ENCODE measurements at regions not wholly inside any gene's neighbourhood (a gene's known extent, or its start where the extent isn't known, plus 50 kb on each side); places are given as distances from the start of the nearest gene placed in this dataset.

DNA sequence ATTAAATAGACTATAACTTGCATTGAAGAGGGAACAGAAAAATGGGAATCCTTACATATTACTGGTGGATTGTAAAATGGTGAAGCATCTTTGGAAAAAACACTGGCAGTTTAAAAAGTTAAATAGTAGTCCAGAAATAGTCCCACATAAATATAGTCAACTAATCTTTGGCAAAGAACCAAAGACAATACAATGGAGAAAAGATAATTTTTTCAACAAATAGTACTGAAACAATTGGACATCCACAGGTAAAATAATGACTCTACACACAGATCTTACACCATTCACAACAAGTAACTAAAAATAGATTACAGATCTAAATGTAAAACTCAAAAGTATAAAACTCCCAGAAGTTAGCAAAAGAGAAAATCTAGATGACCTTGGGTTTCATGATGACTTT is 259.1 kb upstream of the CEP162 start:
- ChIA-PET CTCF (no interaction called here), POLR2A (no interaction called here)
- TF ChIP-seq ZNF384 (IDR thresholded peaks at IDR 0.05) (no peak), ELF4 (IDR thresholded peaks at IDR 0.05) (no peak), CTBP1 (IDR thresholded peaks at IDR 0.05; ENCODE audit: borderline replicate concordance) (no peak), TARDBP (IDR thresholded peaks at IDR 0.05) (no peak), SP1 (IDR thresholded peaks at IDR 0.05) (no peak), FOXA1 (IDR thresholded peaks at IDR 0.05) (no peak), FOXK2 (IDR thresholded peaks at IDR 0.05) (no peak), HDGF (IDR thresholded peaks at IDR 0.05; ENCODE audit: borderline replicate concordance) (no peak)
- TF ChIP-seq, protein P1, sequence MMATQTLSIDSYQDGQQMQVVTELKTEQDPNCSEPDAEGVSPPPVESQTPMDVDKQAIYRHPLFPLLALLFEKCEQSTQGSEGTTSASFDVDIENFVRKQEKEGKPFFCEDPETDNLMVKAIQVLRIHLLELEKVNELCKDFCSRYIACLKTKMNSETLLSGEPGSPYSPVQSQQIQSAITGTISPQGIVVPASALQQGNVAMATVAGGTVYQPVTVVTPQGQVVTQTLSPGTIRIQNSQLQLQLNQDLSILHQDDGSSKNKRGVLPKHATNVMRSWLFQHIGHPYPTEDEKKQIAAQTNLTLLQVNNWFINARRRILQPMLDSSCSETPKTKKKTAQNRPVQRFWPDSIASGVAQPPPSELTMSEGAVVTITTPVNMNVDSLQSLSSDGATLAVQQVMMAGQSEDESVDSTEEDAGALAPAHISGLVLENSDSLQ (IDR thresholded peaks at IDR 0.05), result no peak
- DNase-seq (ENCODE audit: extremely low spot score), result no peak

DNA sequence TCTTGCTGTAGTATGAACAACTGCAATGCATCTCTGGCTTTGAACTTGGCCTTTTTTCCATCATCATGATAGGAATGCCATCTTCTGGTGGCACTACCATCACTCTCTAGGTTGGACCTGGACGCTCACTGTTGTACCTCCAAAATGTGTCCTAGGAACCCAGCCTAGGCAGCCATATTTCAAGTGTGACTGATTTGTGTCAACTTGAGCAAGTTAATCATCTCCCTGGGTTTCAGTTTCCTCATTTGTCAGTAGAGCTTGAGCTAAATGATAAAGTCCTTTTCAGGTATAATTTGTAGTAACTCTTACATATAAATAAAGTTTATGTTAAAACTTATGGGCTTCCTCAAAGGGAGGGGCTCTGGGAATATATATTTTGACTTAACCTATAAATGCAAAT is 241.7 kb upstream of the CEP162 start:
- DNase-seq (ENCODE audit: extremely low spot score), result no peak
- TF ChIP-seq ARNT (IDR thresholded peaks at IDR 0.05) (no peak), SUZ12 (IDR thresholded peaks at IDR 0.05) (no peak), LEF1 (IDR thresholded peaks at IDR 0.05; ENCODE audit: borderline replicate concordance) (no peak), CTBP1 (IDR thresholded peaks at IDR 0.05; ENCODE audit: borderline replicate concordance) (no peak), BHLHE40 (IDR thresholded peaks at IDR 0.05; ENCODE audit: borderline replicate concordance) (no peak), HDGF (IDR thresholded peaks at IDR 0.05; ENCODE audit: borderline replicate concordance) (no peak), FOXM1 (IDR thresholded peaks at IDR 0.05; ENCODE audit: borderline replicate concordance) (no peak), FOXK2 (IDR thresholded peaks at IDR 0.05) (no peak), FOXA1 (IDR thresholded peaks at IDR 0.05) (no peak)
- TF ChIP-seq, protein P1 (IDR thresholded peaks at IDR 0.05), result no peak
- ChIA-PET POLR2A (no interaction called here), CTCF (no interaction called here)

DNA sequence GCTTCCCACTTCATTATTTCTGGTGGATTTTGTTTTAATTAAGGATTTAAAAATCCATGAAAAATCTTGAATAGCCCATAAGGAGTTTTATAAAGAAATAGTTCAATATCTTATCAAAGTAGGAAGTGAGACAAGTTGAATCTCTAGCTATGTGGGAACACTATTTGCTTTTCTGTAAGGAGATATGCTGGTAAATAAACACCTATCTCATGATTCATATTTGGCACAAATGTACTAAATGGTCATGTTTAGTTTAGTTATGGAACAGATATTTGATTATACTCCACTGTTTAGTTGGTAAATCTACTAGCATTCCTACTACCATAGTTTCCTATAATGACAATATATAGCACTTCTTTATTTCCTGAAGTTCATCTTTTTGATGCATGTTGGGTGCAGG is 239.9 kb upstream of the CEP162 start:
- CTCF ChIA-PET, result no interaction called here
- POLR2A ChIA-PET, result no interaction called here
- no peak for DNase-seq (ENCODE audit: extremely low spot score)
- TF ChIP-seq HDGF (IDR thresholded peaks at IDR 0.05; ENCODE audit: borderline replicate concordance), result no peak
- no peak for TF ChIP-seq L3MBTL2 (conservative IDR thresholded peaks at IDR 0.05)
- TF ChIP-seq SUZ12 (IDR thresholded peaks at IDR 0.05), result no peak
- TF ChIP-seq LEF1 (IDR thresholded peaks at IDR 0.05; ENCODE audit: borderline replicate concordance), result no peak
- TF ChIP-seq, protein P1 (IDR thresholded peaks at IDR 0.05), result no peak
- no peak for TF ChIP-seq SP1 (IDR thresholded peaks at IDR 0.05)
- no peak for TF ChIP-seq ARNT (IDR thresholded peaks at IDR 0.05)
- TF ChIP-seq CTBP1 (IDR thresholded peaks at IDR 0.05; ENCODE audit: borderline replicate concordance), result no peak
- TF ChIP-seq TARDBP (IDR thresholded peaks at IDR 0.05), result no peak
- no peak for TF ChIP-seq ZNF384 (IDR thresholded peaks at IDR 0.05)
- no peak for TF ChIP-seq FOXK2 (IDR thresholded peaks at IDR 0.05)
- no peak for TF ChIP-seq FOXM1 (IDR thresholded peaks at IDR 0.05; ENCODE audit: borderline replicate concordance)
- TF ChIP-seq NFRKB (IDR thresholded peaks at IDR 0.05), result no peak
- TF ChIP-seq BHLHE40 (IDR thresholded peaks at IDR 0.05; ENCODE audit: borderline replicate concordance), result no peak

DNA sequence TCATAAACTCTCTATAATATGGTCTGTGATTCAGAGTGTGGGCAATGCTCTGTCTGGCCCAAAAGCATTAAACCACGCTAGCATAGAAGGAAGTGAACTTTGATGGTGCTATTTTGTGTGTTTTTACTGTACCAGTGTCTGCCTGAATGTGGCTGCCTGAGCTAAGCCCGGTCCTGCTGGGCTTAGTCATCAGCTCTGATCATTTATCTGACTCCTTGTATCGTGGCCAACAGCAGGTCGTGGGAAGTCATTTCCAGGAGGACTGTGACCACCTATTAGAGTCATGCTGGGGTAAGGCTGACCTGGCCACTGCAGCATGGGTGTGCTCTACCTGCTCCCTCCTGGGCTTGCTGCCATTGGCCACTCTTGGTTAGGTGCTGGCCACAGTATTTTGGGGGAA is 239.1 kb upstream of the CEP162 start:
- no peak for TF ChIP-seq TARDBP (IDR thresholded peaks at IDR 0.05)
- no peak for TF ChIP-seq ARNT (IDR thresholded peaks at IDR 0.05)
- no peak for TF ChIP-seq SP1 (IDR thresholded peaks at IDR 0.05)
- ChIA-PET CTCF (no interaction called here), POLR2A (no interaction called here)
- DNase-seq (ENCODE audit: extremely low spot score), result no peak

DNA sequence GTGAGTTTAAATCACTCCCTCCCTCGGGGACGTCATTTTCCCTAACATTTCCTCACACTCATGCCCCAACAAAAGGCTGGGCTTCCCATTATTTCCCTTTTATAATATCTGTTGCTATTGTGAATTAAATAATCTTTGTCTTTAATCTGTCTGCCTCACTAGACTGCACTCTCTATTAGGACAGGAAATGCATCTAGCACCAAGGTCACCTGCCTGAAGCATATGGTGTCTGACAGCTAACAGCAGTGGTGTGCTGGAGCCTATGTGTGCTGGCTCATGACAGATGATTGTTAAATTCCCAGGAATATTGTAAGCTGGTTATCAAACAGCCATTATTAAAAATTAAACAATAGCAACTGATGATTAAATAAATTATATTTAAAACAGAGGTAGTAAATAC is 237.0 kb upstream of the CEP162 start:
- CTCF ChIA-PET, result no interaction called here
- TF ChIP-seq FOXK2 (IDR thresholded peaks at IDR 0.05) (no peak), SP1 (IDR thresholded peaks at IDR 0.05) (no peak), LEF1 (IDR thresholded peaks at IDR 0.05; ENCODE audit: borderline replicate concordance) (no peak), ARNT (IDR thresholded peaks at IDR 0.05) (no peak), CTBP1 (IDR thresholded peaks at IDR 0.05; ENCODE audit: borderline replicate concordance) (no peak), BHLHE40 (IDR thresholded peaks at IDR 0.05; ENCODE audit: borderline replicate concordance) (no peak), ELF4 (IDR thresholded peaks at IDR 0.05) (no peak), L3MBTL2 (conservative IDR thresholded peaks at IDR 0.05) (no peak), HDGF (IDR thresholded peaks at IDR 0.05; ENCODE audit: borderline replicate concordance) (no peak), FOXM1 (IDR thresholded peaks at IDR 0.05; ENCODE audit: borderline replicate concordance) (no peak)
- POLR2A ChIA-PET, result no interaction called here
- no peak for DNase-seq (ENCODE audit: extremely low spot score)

DNA sequence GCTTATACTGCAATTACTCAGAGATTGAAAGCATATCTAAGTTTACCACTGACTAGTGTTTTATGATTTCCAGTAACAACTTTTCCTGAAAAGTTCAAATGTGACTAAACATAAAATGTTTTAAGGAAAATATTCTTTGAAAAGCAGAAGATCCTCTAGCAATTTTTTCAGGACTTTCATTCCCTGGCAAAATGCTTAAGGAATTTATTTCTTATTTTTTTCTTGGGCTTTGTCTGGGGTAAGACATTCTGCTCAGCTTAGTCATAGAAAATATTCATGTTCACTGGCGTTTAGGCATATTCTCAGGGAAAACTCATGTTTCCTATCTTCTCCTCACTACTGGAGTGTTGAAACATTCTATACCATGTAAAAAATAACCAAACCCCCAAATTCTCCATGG is 235.3 kb upstream of the CEP162 start:
- no peak for DNase-seq (ENCODE audit: extremely low spot score)
- TF ChIP-seq TARDBP (IDR thresholded peaks at IDR 0.05) (no peak), SP1 (IDR thresholded peaks at IDR 0.05) (no peak), SUZ12 (IDR thresholded peaks at IDR 0.05) (no peak), FOXK2 (IDR thresholded peaks at IDR 0.05) (no peak), LEF1 (IDR thresholded peaks at IDR 0.05; ENCODE audit: borderline replicate concordance) (no peak), ELF4 (IDR thresholded peaks at IDR 0.05) (no peak), BHLHE40 (IDR thresholded peaks at IDR 0.05; ENCODE audit: borderline replicate concordance) (no peak), FOXA1 (IDR thresholded peaks at IDR 0.05) (no peak), L3MBTL2 (conservative IDR thresholded peaks at IDR 0.05) (no peak), HDGF (IDR thresholded peaks at IDR 0.05; ENCODE audit: borderline replicate concordance) (no peak)
- TF ChIP-seq, protein P1 (IDR thresholded peaks at IDR 0.05), result no peak
- CTCF ChIA-PET, result no interaction called here
- POLR2A ChIA-PET, result no interaction called here

Data from HEK293T (cell line).